HEK293T (cell line): ENCODE measurements at regions not wholly inside any gene's neighbourhood (a gene's known extent, or its start where the extent isn't known, plus 50 kb on each side); places are given as distances from the start of the nearest gene placed in this dataset.

Experiments used
- ARNT ChIP-seq: fragments of 450-650 bp; IDR thresholded peaks from 2 replicates; pipeline ENCODE4 v1.6.1; 2017; ENCODE audit warnings: mild to moderate bottlenecking
- BHLHE40 ChIP-seq: fragments of 450-650 bp; IDR thresholded peaks from 2 replicates; pipeline ENCODE4 v1.6.1; 2016; ENCODE audit warnings: mild to moderate bottlenecking, moderate library complexity, borderline replicate concordance
- FOXA1 ChIP-seq: fragments of 450-650 bp; IDR thresholded peaks from 2 replicates; pipeline ENCODE4 v1.6.1; 2016; ENCODE audit warnings: mild to moderate bottlenecking
- FOXK2 ChIP-seq: fragments of 450-650 bp; IDR thresholded peaks from 2 replicates; pipeline ENCODE4 v1.6.1; 2016; ENCODE audit warnings: mild to moderate bottlenecking
- FOXM1 ChIP-seq: fragments of 450-650 bp; IDR thresholded peaks from 2 replicates; pipeline ENCODE4 v1.6.1; 2017; ENCODE audit warnings: mild to moderate bottlenecking, borderline replicate concordance
- HDGF ChIP-seq: fragments of 450-650 bp; IDR thresholded peaks from 2 replicates; pipeline ENCODE4 v1.6.1; 2017; ENCODE audit warnings: antibody characterized with exemption, borderline replicate concordance
- L3MBTL2 ChIP-seq: fragments of 450-650 bp; conservative IDR thresholded peaks from 2 replicates; pipeline ENCODE4 v1.6.1; 2016; ENCODE audit warnings: mild to moderate bottlenecking
- NFRKB ChIP-seq: fragments of 450-650 bp; IDR thresholded peaks from 2 replicates; pipeline ENCODE4 v1.6.1; 2016; ENCODE audit warnings: mild to moderate bottlenecking, moderate library complexity
- SP1 ChIP-seq: fragments of 450-650 bp; IDR thresholded peaks from 2 replicates; pipeline ENCODE4 v1.6.1; 2017
- TARDBP ChIP-seq: fragments of 450-650 bp; IDR thresholded peaks from 2 replicates; pipeline ENCODE4 v1.6.1; 2016
- ZNF384 ChIP-seq: fragments of 450-650 bp; IDR thresholded peaks from 2 replicates; pipeline ENCODE4 v1.6.1; 2016
- TF ChIP-seq, protein P1 (sequence below): fragments of 450-650 bp; IDR thresholded peaks from 2 replicates; pipeline ENCODE4 v1.6.1; 2016

GRCh38 chr17:6334386-6334785 is 100.5 kb downstream of the AIPL1 start:
- TF ChIP-seq L3MBTL2: no peak
- no peak for TF ChIP-seq FOXM1
- no peak for TF ChIP-seq FOXK2
- no peak for TF ChIP-seq ARNT
- no peak for TF ChIP-seq SP1
- TF ChIP-seq HDGF: no peak
- no peak for TF ChIP-seq TARDBP
- TF ChIP-seq, protein P1, sequence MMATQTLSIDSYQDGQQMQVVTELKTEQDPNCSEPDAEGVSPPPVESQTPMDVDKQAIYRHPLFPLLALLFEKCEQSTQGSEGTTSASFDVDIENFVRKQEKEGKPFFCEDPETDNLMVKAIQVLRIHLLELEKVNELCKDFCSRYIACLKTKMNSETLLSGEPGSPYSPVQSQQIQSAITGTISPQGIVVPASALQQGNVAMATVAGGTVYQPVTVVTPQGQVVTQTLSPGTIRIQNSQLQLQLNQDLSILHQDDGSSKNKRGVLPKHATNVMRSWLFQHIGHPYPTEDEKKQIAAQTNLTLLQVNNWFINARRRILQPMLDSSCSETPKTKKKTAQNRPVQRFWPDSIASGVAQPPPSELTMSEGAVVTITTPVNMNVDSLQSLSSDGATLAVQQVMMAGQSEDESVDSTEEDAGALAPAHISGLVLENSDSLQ: no peak
- no peak for TF ChIP-seq BHLHE40
- TF ChIP-seq NFRKB: no peak
- TF ChIP-seq FOXA1: no peak
- no peak for TF ChIP-seq ZNF384
